Activated CD4-positive, alpha-beta T cell treated with anti-CD3 and anti-CD28 coated beads, Interleukin-2, amount 10 ng/mL, durations not matched to agents 24 days and 14 days (primary cell): ENCODE measurements at regions not wholly inside any gene's neighbourhood (a gene's known extent, or its start where the extent isn't known, plus 50 kb on each side); places are given as distances from the start of the nearest gene placed in this dataset.

Source experiments
- DNase-seq: peaks from one replicate; pipeline ENCODE4 v3.0.0; 2022
- H3K27ac Mint-ChIP-seq: one replicate; pipeline ENCODE4 v1.8.0; 2022; ENCODE audit warnings: mild to moderate bottlenecking, mixed read lengths
- H3K27me3 Mint-ChIP-seq: one replicate; pipeline ENCODE4 v1.8.0; 2022; ENCODE audit warnings: mixed read lengths
- H3K36me3 Mint-ChIP-seq: one replicate; pipeline ENCODE4 v1.8.0; 2022; ENCODE audit warnings: low read depth, mild to moderate bottlenecking, mixed read lengths
- H3K4me1 Mint-ChIP-seq: one replicate; pipeline ENCODE4 v1.8.0; 2021; ENCODE audit warnings: mixed read lengths
- H3K4me3 Mint-ChIP-seq: one replicate; pipeline ENCODE4 v1.8.0; 2022; ENCODE audit warnings: mild to moderate bottlenecking, moderate library complexity, mixed read lengths
- H3K9me3 Mint-ChIP-seq: one replicate; pipeline ENCODE4 v1.8.0; 2021; ENCODE audit warnings: mixed read lengths
- intact Hi-C: fragments of 100-400 bp; cut with micrococcal nuclease; formaldehyde crosslinking; loops from one replicate; pipeline ENCODE4 v1.15.1; 2023

DNA sequence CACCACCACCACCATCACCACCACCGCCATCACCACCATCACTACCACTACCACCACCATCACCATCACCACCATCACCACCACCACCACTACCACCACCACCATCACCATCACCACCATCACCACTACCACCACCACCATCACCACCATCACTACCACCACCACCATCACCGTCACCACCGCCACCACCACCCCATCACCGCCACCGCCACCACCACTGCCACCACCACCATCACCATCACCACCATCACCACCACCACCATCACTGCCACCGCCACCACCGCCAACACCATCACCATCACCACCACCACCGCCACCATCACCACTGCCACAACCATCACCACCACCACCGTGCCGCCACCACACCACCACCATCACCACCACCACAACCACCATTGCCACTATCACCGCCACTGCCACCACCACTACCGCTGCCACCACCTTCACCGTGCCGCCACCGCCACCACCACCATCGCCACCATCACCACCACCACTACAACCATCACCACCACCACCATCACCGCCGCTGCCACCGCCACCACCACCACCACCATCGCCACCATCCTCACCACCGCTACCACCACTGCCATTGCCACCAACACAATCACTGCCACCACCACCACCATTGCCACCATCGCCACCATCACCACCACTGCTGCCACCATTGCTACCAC, 1511.3 kb upstream of the AGA start:
- H3K9me3 Mint-ChIP-seq = peaks cover 19% of the 10 kb centered on the region
- no peak overlapping the region for H3K4me3 Mint-ChIP-seq
- H3K4me1 Mint-ChIP-seq = no peaks in the 10 kb centered on the region
- H3K27ac Mint-ChIP-seq = no peak overlapping the region
- DNase-seq = no peak
- no peaks in the 10 kb centered on the region for H3K36me3 Mint-ChIP-seq
- H3K27me3 Mint-ChIP-seq = no peaks in the 10 kb centered on the region
- intact Hi-C loops = no loop called here

DNA sequence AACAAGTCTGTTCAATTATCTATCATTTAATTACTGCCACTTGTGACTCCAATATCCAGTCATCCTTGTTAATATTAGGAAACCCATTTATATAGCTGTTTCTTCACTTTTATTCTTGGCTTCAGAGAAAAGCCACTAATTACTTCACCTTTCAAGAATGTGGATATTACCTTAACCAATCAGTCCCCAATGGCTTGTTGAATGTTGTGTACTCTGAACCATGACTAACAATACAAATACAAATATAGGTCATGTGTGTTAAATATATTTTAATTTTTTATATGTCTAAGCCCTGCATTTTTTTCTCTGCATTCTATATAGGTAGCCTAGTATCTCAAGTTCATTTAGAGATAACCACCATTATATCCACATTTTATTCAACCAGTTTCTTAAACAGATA, 1513.4 kb upstream of the AGA start:
- H3K4me1 Mint-ChIP-seq = no peaks in the 10 kb centered on the region
- H3K27me3 Mint-ChIP-seq = no peaks in the 10 kb centered on the region
- H3K9me3 Mint-ChIP-seq = peaks cover 19% of the 10 kb centered on the region
- intact Hi-C loops = no loop called here
- no peak overlapping the region for H3K27ac Mint-ChIP-seq
- no peak for DNase-seq
- H3K4me3 Mint-ChIP-seq = no peak overlapping the region
- H3K36me3 Mint-ChIP-seq = no peaks in the 10 kb centered on the region

DNA sequence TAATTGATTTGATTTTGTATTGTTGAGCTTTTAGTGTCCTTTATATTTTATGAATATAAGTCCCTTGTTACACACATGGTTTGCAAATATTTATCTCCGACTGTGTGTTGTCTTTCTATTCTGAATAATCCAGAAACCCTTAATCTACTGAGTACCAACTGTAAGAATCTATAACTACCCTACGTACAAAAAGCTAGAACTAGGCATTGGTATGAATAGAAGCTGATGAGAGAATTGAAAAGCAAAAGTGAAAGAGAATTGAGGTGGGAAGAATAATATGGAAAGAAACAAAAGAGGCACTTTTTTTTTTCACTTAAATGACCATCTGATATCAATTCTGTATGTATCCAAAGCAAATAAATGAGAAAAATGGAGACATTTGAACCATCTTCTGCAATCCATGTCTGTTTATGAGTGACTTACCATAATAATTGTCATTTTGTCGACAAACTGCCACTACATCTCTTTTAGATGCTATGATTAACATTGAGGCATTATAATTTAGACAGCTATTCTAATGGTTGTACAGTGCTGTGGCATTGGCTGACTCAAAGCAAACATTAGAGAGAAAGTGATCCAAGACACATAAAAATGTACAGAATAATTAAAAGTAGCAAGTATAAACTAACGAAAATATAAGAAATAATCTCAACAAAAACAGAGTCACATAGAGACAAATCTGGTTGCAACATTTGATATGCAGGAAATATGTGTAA, 1516.6 kb upstream of the AGA start:
- no peak overlapping the region for H3K27ac Mint-ChIP-seq
- intact Hi-C loops = no loop called here
- DNase-seq = no peak
- no peaks in the 10 kb centered on the region for H3K27me3 Mint-ChIP-seq
- no peak overlapping the region for H3K4me3 Mint-ChIP-seq
- no peaks in the 10 kb centered on the region for H3K36me3 Mint-ChIP-seq
- no peaks in the 10 kb centered on the region for H3K4me1 Mint-ChIP-seq
- H3K9me3 Mint-ChIP-seq = peaks cover 19% of the 10 kb centered on the region

DNA sequence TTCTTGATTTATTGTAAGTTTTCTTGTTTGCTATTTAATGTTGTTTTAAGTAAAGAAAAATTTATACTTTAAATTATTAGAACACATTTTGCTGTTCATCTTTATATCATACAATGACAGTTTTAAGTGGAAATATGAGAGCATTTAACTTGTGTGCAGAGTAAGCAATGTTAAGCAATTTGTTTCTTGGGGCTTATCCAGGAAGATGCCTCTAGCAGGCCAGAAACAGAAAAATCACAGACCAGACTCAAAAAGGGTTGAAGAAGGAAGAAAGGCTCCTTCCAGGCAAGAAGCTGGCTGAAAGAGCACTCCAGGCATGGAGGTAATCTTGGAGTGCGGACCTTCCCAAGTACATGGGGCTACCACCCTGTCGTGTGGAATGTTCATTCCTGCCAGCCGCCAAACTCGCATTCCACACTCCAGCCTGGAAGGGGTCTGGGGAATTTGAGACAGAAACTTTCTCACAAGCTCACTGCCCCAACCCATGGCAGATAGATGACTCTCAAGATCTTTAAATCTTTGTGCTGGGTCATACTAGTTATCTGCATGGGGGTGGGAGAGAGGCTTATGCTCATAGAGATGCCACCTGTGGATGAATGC, 1521.3 kb upstream of the AGA start:
- H3K4me3 Mint-ChIP-seq = no peak overlapping the region
- no peak for DNase-seq
- no peaks in the 10 kb centered on the region for H3K27me3 Mint-ChIP-seq
- intact Hi-C loops = no loop called here
- H3K4me1 Mint-ChIP-seq = no peaks in the 10 kb centered on the region
- no peak overlapping the region for H3K27ac Mint-ChIP-seq
- no peaks in the 10 kb centered on the region for H3K9me3 Mint-ChIP-seq
- no peaks in the 10 kb centered on the region for H3K36me3 Mint-ChIP-seq

DNA sequence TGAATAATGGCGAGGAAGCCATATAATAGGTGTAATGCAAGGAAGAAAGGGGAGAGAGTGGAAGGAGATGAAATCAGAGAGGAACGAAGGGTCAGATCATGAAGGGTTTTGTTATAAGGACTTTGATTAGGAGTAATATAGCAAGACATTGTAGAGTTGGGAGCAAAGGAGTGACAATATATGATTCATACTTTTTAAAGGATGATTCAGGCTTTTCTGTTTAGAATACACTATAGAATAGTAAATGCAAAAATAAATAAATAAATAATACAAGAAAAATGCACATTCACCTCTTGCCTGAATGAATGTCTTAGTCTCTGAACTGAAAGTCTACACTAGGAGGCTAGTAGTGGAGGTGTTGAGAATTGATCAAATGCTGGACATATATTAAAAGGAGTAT, 1524.4 kb upstream of the AGA start:
- Mint-ChIP-seq H3K36me3 (no peaks in the 10 kb centered on the region), H3K4me3 (no peak overlapping the region), H3K4me1 (no peaks in the 10 kb centered on the region), H3K27ac (no peak overlapping the region), H3K27me3 (no peaks in the 10 kb centered on the region), H3K9me3 (no peaks in the 10 kb centered on the region)
- no peak for DNase-seq
- intact Hi-C loops = no loop called here

DNA sequence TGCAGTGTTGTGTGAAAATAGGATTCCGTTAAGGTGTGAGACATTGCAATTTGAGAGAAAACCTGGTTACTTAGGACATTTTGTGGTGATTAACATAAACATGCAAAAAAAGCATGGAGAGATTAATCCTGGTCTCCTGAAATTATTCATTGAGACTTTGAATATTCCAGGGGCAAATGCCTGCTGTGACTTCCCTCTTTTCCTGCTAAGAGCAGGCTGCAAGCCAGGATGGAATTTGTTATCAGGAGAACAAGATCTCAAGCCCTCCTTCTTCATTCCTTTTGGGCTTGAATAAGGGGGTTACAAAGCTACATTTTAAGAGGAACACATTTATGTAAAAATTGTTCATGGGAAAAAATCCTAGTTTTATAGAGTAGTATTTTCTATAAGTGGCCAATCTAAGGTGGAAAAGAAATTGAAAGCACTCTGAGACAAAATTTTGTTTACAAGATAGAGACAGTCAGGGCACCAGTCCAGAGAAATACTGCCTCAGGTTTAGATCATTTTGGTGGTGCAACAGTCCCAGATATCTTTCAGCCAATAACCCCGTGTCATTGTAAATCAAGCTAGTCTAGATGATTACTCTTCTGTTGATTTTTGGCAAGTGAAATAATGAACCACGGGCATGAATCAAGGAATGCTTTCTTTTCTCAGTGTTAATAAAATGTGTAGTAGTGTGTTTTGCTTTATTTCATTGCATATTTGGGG, 1528.3 kb upstream of the AGA start:
- DNase-seq = no peak
- no peaks in the 10 kb centered on the region for H3K9me3 Mint-ChIP-seq

DNA sequence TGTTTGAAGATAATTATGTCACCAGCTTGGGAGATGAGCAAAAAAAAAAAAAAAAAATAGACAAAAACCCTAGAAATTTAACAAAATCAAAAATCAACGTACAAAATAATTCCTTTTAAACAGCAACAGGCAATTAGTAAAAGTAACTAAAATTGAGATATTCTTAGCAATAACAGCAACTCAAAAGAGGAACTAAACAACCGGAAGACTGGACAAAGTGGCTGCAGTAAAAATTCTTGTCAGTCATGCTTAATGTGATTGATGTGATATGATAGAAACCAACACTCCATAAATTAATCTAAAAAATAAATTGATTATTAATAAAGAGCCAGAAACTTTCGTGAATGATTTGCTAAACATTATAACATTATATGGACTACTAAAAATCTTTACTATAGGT, 1534.6 kb upstream of the AGA start:
- H3K4me1 Mint-ChIP-seq = no peaks in the 10 kb centered on the region
- intact Hi-C loops = no loop called here
- H3K36me3 Mint-ChIP-seq = no peaks in the 10 kb centered on the region

More for the DNA sequence above, 1528.3 kb upstream of the AGA start:
- intact Hi-C loops = no loop called here
- no peak overlapping the region for H3K27ac Mint-ChIP-seq
- no peaks in the 10 kb centered on the region for H3K36me3 Mint-ChIP-seq
- no peaks in the 10 kb centered on the region for H3K4me1 Mint-ChIP-seq
- no peak overlapping the region for H3K4me3 Mint-ChIP-seq
- H3K27me3 Mint-ChIP-seq = no peaks in the 10 kb centered on the region

DNA sequence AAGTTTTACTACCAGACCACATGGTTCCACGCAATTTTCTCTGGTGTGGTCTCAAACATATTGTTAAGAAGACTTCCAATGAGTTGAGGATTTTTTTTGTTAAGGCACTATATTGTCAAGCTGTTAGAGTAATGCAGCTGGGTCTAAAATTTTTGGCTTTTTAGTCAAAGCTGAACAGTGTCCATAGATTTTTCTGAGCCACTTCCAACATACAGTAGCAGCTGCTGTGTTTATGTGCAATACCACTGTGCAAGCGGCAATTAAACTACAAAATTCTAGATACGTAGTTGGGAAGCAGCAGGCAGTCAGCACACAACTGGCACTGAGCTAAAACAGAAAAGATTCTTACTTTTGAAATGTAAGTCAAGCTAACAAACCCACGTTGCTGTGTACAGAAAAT, 1551.1 kb upstream of the AGA start:
- Mint-ChIP-seq H3K4me1 (no peaks in the 10 kb centered on the region), H3K4me3 (no peak overlapping the region), H3K27ac (no peak overlapping the region), H3K9me3 (peaks cover 9% of the 10 kb centered on the region), H3K27me3 (no peaks in the 10 kb centered on the region), H3K36me3 (no peaks in the 10 kb centered on the region)
- intact Hi-C loops = no loop called here
- no peak for DNase-seq

More for the DNA sequence above, 1534.6 kb upstream of the AGA start:
- no peak overlapping the region for H3K27ac Mint-ChIP-seq
- no peaks in the 10 kb centered on the region for H3K9me3 Mint-ChIP-seq
- H3K4me3 Mint-ChIP-seq = no peak overlapping the region
- DNase-seq = no peak
- no peaks in the 10 kb centered on the region for H3K27me3 Mint-ChIP-seq

DNA sequence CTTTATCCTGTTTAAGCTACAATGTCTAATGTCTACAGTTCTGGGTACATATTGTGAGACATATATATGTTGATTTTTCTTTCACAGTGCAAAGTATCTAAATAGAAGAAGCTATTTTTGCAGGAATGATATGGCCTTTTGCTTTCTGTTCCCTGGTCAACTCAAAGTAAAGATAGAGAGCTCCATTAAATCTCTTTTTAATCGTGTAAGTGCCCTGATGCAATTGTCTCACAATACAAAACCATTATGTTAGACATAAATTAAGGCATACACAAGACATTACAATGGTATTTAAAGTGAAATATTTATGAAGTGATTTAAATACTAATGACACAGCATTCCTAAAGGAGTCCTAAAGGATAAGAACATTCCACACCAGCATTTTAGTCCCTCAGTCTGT, 1559.7 kb upstream of the AGA start:
- H3K4me3 Mint-ChIP-seq = no peak overlapping the region
- H3K36me3 Mint-ChIP-seq = no peaks in the 10 kb centered on the region
- intact Hi-C loops = no loop called here
- H3K27ac Mint-ChIP-seq = no peak overlapping the region
- no peak for DNase-seq
- no peaks in the 10 kb centered on the region for H3K4me1 Mint-ChIP-seq
- H3K27me3 Mint-ChIP-seq = no peaks in the 10 kb centered on the region
- H3K9me3 Mint-ChIP-seq = peaks cover 8% of the 10 kb centered on the region

DNA sequence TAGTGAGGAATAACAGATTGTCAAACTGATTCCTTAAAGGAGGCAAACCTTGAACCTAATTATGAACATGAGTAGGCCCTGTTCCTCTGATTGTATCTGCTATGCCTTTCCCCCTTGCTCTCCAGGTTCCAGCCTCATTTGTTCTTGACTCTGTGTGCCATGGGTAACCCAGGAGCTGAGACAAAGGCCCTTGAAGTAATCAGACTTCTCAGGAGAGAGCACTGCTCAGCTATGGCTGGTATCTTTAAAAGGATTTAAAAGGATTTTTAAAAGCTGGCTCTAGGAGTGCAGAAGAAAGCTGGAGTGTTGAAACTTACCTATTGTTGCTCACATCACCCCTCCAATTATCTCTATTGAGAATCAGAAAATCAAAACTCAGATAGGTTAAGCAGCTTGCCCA, 1565.5 kb upstream of the AGA start:
- Mint-ChIP-seq H3K36me3 (no peaks in the 10 kb centered on the region), H3K27me3 (no peaks in the 10 kb centered on the region), H3K27ac (no peak overlapping the region), H3K4me3 (no peak overlapping the region), H3K9me3 (no peaks in the 10 kb centered on the region), H3K4me1 (no peaks in the 10 kb centered on the region)
- no peak for DNase-seq
- intact Hi-C loops = no loop called here

DNA sequence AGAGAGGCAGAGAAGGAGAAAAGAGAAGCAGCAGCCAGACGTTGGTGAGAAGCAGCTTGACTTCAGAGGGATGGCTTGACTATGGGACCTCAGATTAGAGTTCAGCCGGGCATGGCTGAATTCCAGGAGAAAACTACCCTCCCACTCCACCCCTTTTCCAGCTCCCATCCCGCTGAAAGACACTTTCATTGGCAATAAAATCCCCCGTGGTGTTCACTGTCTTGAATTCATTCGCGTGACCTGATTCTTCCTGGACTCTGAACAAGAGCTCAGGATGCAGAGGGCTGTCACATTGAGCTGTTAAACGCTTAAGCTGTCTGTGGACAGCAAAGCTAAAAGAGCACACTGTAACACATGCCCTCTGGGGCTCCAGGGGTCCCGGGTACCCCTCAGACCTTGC, 1575.3 kb upstream of the AGA start:
- no peak for DNase-seq
- H3K27ac Mint-ChIP-seq = no peak overlapping the region
- H3K9me3 Mint-ChIP-seq = peaks cover 10% of the 10 kb centered on the region
- H3K36me3 Mint-ChIP-seq = no peaks in the 10 kb centered on the region
- H3K4me3 Mint-ChIP-seq = no peak overlapping the region
- H3K4me1 Mint-ChIP-seq = no peaks in the 10 kb centered on the region
- intact Hi-C loops = no loop called here
- no peaks in the 10 kb centered on the region for H3K27me3 Mint-ChIP-seq

DNA sequence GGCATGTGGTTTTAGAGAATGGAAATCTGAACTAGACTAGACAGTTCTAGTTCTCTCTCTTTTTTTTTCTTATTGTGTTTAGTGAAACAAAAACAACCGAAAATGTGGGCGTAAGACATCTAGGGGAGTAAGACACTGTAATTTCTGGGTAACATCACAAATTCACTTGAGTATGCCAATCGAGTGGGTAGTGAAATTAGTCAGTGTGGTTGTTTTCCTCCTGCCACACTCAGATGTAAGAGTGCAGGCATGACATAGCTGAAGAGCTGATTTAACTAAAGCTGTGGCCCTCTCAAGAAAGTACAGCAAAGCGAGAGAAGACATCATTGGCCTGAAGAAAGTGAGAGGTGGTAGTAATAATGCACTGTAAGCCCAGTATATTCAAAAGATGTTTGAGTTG, 1585.3 kb upstream of the AGA start:
- no peak for DNase-seq
- no peaks in the 10 kb centered on the region for H3K27me3 Mint-ChIP-seq
- no peaks in the 10 kb centered on the region for H3K36me3 Mint-ChIP-seq
- intact Hi-C loops = no loop called here
- H3K4me3 Mint-ChIP-seq = no peak overlapping the region
- H3K4me1 Mint-ChIP-seq = no peaks in the 10 kb centered on the region
- H3K9me3 Mint-ChIP-seq = peaks cover 5% of the 10 kb centered on the region
- no peak overlapping the region for H3K27ac Mint-ChIP-seq

DNA sequence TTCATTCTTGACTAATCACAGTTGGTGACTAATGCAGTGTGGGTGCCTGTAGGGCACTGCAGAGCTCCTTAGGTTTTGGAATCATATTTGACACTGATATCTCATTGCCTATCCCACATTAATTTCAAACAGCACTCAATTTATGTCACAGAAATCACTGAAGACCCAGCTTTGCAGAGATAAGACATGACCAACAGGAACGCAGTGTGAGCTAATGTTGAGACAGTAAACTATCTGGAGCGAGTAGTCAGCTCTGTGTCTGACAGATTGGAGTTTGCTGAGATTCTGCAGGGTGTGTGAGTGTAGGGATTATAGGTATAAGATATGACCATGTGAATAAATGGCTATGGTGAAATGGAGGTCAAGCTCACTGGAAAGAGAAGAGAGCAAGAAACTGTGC, 1586.1 kb upstream of the AGA start:
- no peak overlapping the region for H3K4me3 Mint-ChIP-seq
- no peak for DNase-seq
- peaks cover 5% of the 10 kb centered on the region for H3K9me3 Mint-ChIP-seq
- H3K4me1 Mint-ChIP-seq = no peaks in the 10 kb centered on the region
- intact Hi-C loops = no loop called here
- H3K36me3 Mint-ChIP-seq = no peaks in the 10 kb centered on the region
- H3K27ac Mint-ChIP-seq = no peak overlapping the region
- H3K27me3 Mint-ChIP-seq = no peaks in the 10 kb centered on the region

DNA sequence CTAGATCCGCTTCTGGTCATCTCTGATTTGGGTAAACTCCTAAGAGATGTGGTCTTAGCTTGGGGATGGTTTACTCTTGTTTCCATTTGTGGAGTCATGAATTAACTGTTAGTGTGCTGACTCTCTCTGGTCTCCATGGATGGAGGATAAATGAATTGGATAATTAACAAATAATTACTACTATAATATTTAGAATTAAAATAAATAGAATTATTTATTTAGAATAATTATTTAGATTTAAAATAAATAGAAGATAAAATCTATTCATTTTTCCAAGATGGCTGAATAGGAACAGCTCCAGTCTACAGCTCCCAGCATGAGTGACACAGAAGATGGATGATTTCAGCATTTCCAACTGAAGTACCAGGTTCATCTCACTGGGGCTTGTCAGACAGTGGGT, 1587.4 kb upstream of the AGA start:
- Mint-ChIP-seq H3K27me3 (no peaks in the 10 kb centered on the region), H3K9me3 (peaks cover 5% of the 10 kb centered on the region), H3K36me3 (no peaks in the 10 kb centered on the region), H3K4me1 (no peaks in the 10 kb centered on the region), H3K4me3 (no peak overlapping the region), H3K27ac (no peak overlapping the region)
- intact Hi-C loops = no loop called here
- DNase-seq = no peak
